ENCODE measurements at regions not wholly inside any gene's neighbourhood (a gene's known extent, or its start where the extent isn't known, plus 50 kb on each side); places are given as distances from the start of the nearest gene placed in this dataset.

DNA sequence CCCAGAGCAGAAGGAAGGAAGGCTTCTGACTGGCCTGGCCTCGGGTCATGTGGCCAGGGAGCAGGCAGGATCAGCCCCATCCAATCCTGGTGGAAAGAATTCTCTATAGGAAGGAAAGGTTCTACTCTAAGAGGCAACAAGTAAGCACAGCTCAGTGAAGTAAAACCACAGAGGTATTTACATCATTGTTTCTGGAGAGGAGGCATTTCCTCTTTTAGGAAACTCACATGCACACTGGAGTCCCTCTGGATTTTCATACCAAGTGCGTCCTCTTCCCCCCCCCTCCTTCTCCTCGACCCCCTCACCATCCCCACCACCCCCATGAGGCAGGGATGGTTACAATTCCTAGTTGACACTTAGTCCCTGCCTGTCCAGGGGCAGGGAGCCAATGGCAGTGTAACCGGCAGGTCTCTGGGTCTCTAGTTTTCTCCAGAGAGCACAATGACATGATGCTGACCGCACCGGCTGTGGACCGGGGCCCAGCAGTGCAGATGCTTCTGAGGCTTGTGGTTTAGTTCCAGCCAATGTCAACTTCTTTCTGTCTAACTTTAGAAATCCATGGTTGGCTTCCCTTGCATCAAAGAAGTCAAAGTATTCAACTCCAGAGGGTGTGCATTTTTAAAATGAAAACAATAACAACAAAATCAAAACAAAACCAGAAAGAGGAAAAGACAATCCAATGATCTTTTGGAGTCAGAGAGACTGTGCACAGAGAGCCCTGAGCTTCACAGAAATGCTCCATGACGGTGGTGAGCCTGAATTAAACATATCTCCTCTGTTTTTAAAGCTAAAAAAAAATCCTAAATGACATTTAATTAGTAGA, 230.3 kb upstream of the TLE3 start:
- TF ChIP-seq, protein P1, sequence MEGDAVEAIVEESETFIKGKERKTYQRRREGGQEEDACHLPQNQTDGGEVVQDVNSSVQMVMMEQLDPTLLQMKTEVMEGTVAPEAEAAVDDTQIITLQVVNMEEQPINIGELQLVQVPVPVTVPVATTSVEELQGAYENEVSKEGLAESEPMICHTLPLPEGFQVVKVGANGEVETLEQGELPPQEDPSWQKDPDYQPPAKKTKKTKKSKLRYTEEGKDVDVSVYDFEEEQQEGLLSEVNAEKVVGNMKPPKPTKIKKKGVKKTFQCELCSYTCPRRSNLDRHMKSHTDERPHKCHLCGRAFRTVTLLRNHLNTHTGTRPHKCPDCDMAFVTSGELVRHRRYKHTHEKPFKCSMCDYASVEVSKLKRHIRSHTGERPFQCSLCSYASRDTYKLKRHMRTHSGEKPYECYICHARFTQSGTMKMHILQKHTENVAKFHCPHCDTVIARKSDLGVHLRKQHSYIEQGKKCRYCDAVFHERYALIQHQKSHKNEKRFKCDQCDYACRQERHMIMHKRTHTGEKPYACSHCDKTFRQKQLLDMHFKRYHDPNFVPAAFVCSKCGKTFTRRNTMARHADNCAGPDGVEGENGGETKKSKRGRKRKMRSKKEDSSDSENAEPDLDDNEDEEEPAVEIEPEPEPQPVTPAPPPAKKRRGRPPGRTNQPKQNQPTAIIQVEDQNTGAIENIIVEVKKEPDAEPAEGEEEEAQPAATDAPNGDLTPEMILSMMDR (conservative IDR thresholded peaks at IDR 0.05; ENCODE audit: low read length): no peak
- no peak for TF ChIP-seq EZH2phosphoT487 (IDR thresholded peaks at IDR 0.05; ENCODE audit: borderline replicate concordance, low read depth, low read length)

Data from OCI-LY7 (cell line).